ENCODE measurements at regions not wholly inside any gene's neighbourhood (a gene's known extent, or its start where the extent isn't known, plus 50 kb on each side); places are given as distances from the start of the nearest gene placed in this dataset.

- Histone ChIP-seq H3K9me1 (ENCODE audit: control insufficient read depth, extremely low read depth, insufficient read depth, low read length) (no peaks in the 10 kb centered on the region), H3K79me2 (ENCODE audit: control insufficient read depth, insufficient read depth, low read length) (no peaks in the 10 kb centered on the region), H3K9me3 (ENCODE audit: control insufficient read depth, low read depth, low read length) (no peaks in the 10 kb centered on the region), H3K4me1 (ENCODE audit: control insufficient read depth, extremely low read depth, insufficient read depth, low read length) (no peaks in the 10 kb centered on the region), H3K4me3 (ENCODE audit: control insufficient read depth in 2 of 3, extremely low read depth in 1 of 3, insufficient read depth in 2 of 3, low read depth in 1 of 3, low read length in 3 of 3) (no peak overlapping the region), H3K36me3 (ENCODE audit: control insufficient read depth in 2 of 2, extremely low read depth in 1 of 2, insufficient read depth in 2 of 2, low read length in 2 of 2) (no peaks in the 10 kb centered on the region), H2AFZ (ENCODE audit: control insufficient read depth, low read length) (no peak overlapping the region), H3K4me2 (ENCODE audit: control insufficient read depth, extremely low read depth, insufficient read depth, low read depth, low read length) (no peak overlapping the region), H4K20me1 (ENCODE audit: control insufficient read depth, extremely low read depth, insufficient read depth, low read length) (no peaks in the 10 kb centered on the region), H3K9ac (ENCODE audit: control insufficient read depth, extremely low read depth, insufficient read depth, low read length) (no peak overlapping the region), H3K27ac (ENCODE audit: control insufficient read depth, insufficient read depth, low read length) (no peak overlapping the region), H3K27me3 (ENCODE audit: control insufficient read depth, extremely low read depth, insufficient read depth, low read length) (no peaks in the 10 kb centered on the region)
- TF ChIP-seq EZH2 (IDR thresholded peaks at IDR 0.05; ENCODE audit: low read length) (no peak), CTCF (optimal IDR thresholded peaks at IDR 0.05 in 1 of 3, IDR thresholded peaks at IDR 0.05 in 1 of 3, conservative IDR thresholded peaks at IDR 0.05 in 1 of 3; ENCODE audit: extremely low read depth in 1 of 3, insufficient read depth in 2 of 3, low read length in 3 of 3) (no peak)
- no peak for FAIRE-seq
- DNase-seq (ENCODE audit: low read depth, low spot score): no peak
- dilution Hi-C loops (cut with MboI; ENCODE audit: extremely low pct_ligation_motif_present, low sequenced_read_pairs): no loop called here
These were observed 209.0 kb upstream of the PRSS16 start for GRCh38 chr6:27038498-27038897.

GRCh38 chr6:27040244-27041042 lies 207.1 kb upstream of the PRSS16 start:
- no peak overlapping the region for H3K9ac ChIP-seq (ENCODE audit: control insufficient read depth, extremely low read depth, insufficient read depth, low read length)
- H3K9me3 ChIP-seq (ENCODE audit: control insufficient read depth, low read depth, low read length): no peaks in the 10 kb centered on the region
- H3K9me1 ChIP-seq (ENCODE audit: control insufficient read depth, extremely low read depth, insufficient read depth, low read length): no peaks in the 10 kb centered on the region
- H3K27me3 ChIP-seq (ENCODE audit: control insufficient read depth, extremely low read depth, insufficient read depth, low read length): no peaks in the 10 kb centered on the region
- no peaks in the 10 kb centered on the region for H3K36me3 ChIP-seq (ENCODE audit: control insufficient read depth in 2 of 2, extremely low read depth in 1 of 2, insufficient read depth in 2 of 2, low read length in 2 of 2)
- no peaks in the 10 kb centered on the region for H3K4me1 ChIP-seq (ENCODE audit: control insufficient read depth, extremely low read depth, insufficient read depth, low read length)
- dilution Hi-C loops (cut with MboI; ENCODE audit: extremely low pct_ligation_motif_present, low sequenced_read_pairs): no loop called here
- no peak for FAIRE-seq
- no peaks in the 10 kb centered on the region for H3K79me2 ChIP-seq (ENCODE audit: control insufficient read depth, insufficient read depth, low read length)
- H4K20me1 ChIP-seq (ENCODE audit: control insufficient read depth, extremely low read depth, insufficient read depth, low read length): no peaks in the 10 kb centered on the region
- DNase-seq (ENCODE audit: low read depth, low spot score): no peak
- H3K27ac ChIP-seq (ENCODE audit: control insufficient read depth, insufficient read depth, low read length): no peak overlapping the region
- TF ChIP-seq EZH2 (IDR thresholded peaks at IDR 0.05; ENCODE audit: low read length): no peak
- TF ChIP-seq CTCF (optimal IDR thresholded peaks at IDR 0.05 in 1 of 3, IDR thresholded peaks at IDR 0.05 in 1 of 3, conservative IDR thresholded peaks at IDR 0.05 in 1 of 3; ENCODE audit: extremely low read depth in 1 of 3, insufficient read depth in 2 of 3, low read length in 3 of 3): no peak
- H3K4me2 ChIP-seq (ENCODE audit: control insufficient read depth, extremely low read depth, insufficient read depth, low read depth, low read length): no peak overlapping the region
- H3K4me3 ChIP-seq (ENCODE audit: control insufficient read depth in 2 of 3, extremely low read depth in 1 of 3, insufficient read depth in 2 of 3, low read depth in 1 of 3, low read length in 3 of 3): no peak overlapping the region
- no peak overlapping the region for H2AFZ ChIP-seq (ENCODE audit: control insufficient read depth, low read length)
